ENCODE measurements at regions not wholly inside any gene's neighbourhood (a gene's known extent, or its start where the extent isn't known, plus 50 kb on each side); places are given as distances from the start of the nearest gene placed in this dataset.

DNA sequence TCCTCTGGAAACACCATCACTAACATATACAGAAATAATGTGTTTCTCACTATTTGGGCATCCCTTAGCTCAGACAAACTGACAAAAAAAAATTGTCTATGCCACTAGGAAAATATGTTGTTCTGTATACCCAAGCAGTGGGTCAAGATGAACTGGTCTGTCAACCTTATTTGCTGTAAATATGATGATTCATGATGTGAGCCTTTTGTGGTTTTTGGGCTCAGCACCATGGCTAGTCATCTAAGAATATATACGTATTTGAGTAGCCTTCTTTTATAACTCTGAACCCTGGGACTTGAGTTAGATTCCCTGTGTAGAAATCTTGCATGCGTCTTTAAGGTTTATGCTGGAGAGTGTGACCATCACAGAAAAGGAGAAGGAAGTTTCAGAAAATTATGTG lies 841.6 kb downstream of the CDY2B start:
- TF ChIP-seq CTCF (IDR thresholded peaks at IDR 0.05; ENCODE audit: low read length) (no peak), EZH2 (IDR thresholded peaks at IDR 0.05; ENCODE audit: borderline replicate concordance, low read length) (no peak)
